ENCODE measurements at regions not wholly inside any gene's neighbourhood (a gene's known extent, or its start where the extent isn't known, plus 50 kb on each side); places are given as distances from the start of the nearest gene placed in this dataset.

- Histone ChIP-seq H3K27ac (ENCODE audit: low read depth, low read length) (no peak overlapping the region), H3K9me3 (ENCODE audit: control insufficient read depth, insufficient read depth, low read depth, low read length) (0 out of 2 replicates have a peak, but pooled peaks cover 2% of the 10 kb centered on the region), H3K4me3 (ENCODE audit: low read depth, low read length) (no peak overlapping the region), H3K36me3 (ENCODE audit: control insufficient read depth, insufficient read depth, low read length) (no peaks in the 10 kb centered on the region), H3K4me1 (ENCODE audit: control insufficient read depth, insufficient read depth, low read length) (no peaks in the 10 kb centered on the region), H3K27me3 (ENCODE audit: control insufficient read depth, insufficient read depth, low read length) (no peaks in the 10 kb centered on the region), H3K9ac (ENCODE audit: low read length) (no peak overlapping the region)
Measured at GRCh38 chr10:36248304-36248981, 606.3 kb upstream of the FZD8 start.

- H3K27me3 ChIP-seq (ENCODE audit: control insufficient read depth, insufficient read depth, low read length) = no peaks in the 10 kb centered on the region
- no peaks in the 10 kb centered on the region for H3K4me1 ChIP-seq (ENCODE audit: control insufficient read depth, insufficient read depth, low read length)
- no peak overlapping the region for H3K9ac ChIP-seq (ENCODE audit: low read length)
- H3K9me3 ChIP-seq (ENCODE audit: control insufficient read depth, insufficient read depth, low read depth, low read length) = 0 out of 2 replicates have a peak, but pooled peaks cover 2% of the 10 kb centered on the region
- H3K36me3 ChIP-seq (ENCODE audit: control insufficient read depth, insufficient read depth, low read length) = no peaks in the 10 kb centered on the region
- H3K27ac ChIP-seq (ENCODE audit: low read depth, low read length) = no peak overlapping the region
- no peak overlapping the region for H3K4me3 ChIP-seq (ENCODE audit: low read depth, low read length)
Measured at GRCh38 chr10:36247478-36247877, 605.4 kb upstream of the FZD8 start.

GRCh38 chr10:36236931-36237330 lies 594.8 kb upstream of the FZD8 start:
- no peak overlapping the region for H3K9ac ChIP-seq (ENCODE audit: low read length)
- H3K4me1 ChIP-seq (ENCODE audit: control insufficient read depth, insufficient read depth, low read length) = no peaks in the 10 kb centered on the region
- no peaks in the 10 kb centered on the region for H3K9me3 ChIP-seq (ENCODE audit: control insufficient read depth, insufficient read depth, low read depth, low read length)
- no peak overlapping the region for H3K27ac ChIP-seq (ENCODE audit: low read depth, low read length)
- no peaks in the 10 kb centered on the region for H3K36me3 ChIP-seq (ENCODE audit: control insufficient read depth, insufficient read depth, low read length)
- no peak overlapping the region for H3K4me3 ChIP-seq (ENCODE audit: low read depth, low read length)
- H3K27me3 ChIP-seq (ENCODE audit: control insufficient read depth, insufficient read depth, low read length) = no peaks in the 10 kb centered on the region

GRCh38 chr10:36236341-36236740 lies 594.2 kb upstream of the FZD8 start:
- H3K27me3 ChIP-seq (ENCODE audit: control insufficient read depth, insufficient read depth, low read length) = no peaks in the 10 kb centered on the region
- H3K4me3 ChIP-seq (ENCODE audit: low read depth, low read length) = no peak overlapping the region
- H3K4me1 ChIP-seq (ENCODE audit: control insufficient read depth, insufficient read depth, low read length) = no peaks in the 10 kb centered on the region
- no peak overlapping the region for H3K9ac ChIP-seq (ENCODE audit: low read length)
- no peak overlapping the region for H3K27ac ChIP-seq (ENCODE audit: low read depth, low read length)
- no peaks in the 10 kb centered on the region for H3K36me3 ChIP-seq (ENCODE audit: control insufficient read depth, insufficient read depth, low read length)
- H3K9me3 ChIP-seq (ENCODE audit: control insufficient read depth, insufficient read depth, low read depth, low read length) = no peaks in the 10 kb centered on the region

- no peak overlapping the region for H3K4me3 ChIP-seq (ENCODE audit: low read depth, low read length)
- no peaks in the 10 kb centered on the region for H3K36me3 ChIP-seq (ENCODE audit: control insufficient read depth, insufficient read depth, low read length)
- H3K4me1 ChIP-seq (ENCODE audit: control insufficient read depth, insufficient read depth, low read length) = no peaks in the 10 kb centered on the region
Measured at GRCh38 chr10:36232935-36233334, 590.8 kb upstream of the FZD8 start.

GRCh38 chr10:36224431-36224985 lies 582.4 kb upstream of the FZD8 start:
- H3K27ac ChIP-seq (ENCODE audit: low read depth, low read length) = no peak overlapping the region
- no peaks in the 10 kb centered on the region for H3K27me3 ChIP-seq (ENCODE audit: control insufficient read depth, insufficient read depth, low read length)
- no peaks in the 10 kb centered on the region for H3K36me3 ChIP-seq (ENCODE audit: control insufficient read depth, insufficient read depth, low read length)
- H3K4me3 ChIP-seq (ENCODE audit: low read depth, low read length) = no peak overlapping the region
- H3K4me1 ChIP-seq (ENCODE audit: control insufficient read depth, insufficient read depth, low read length) = no peaks in the 10 kb centered on the region
- no peaks in the 10 kb centered on the region for H3K9me3 ChIP-seq (ENCODE audit: control insufficient read depth, insufficient read depth, low read depth, low read length)
- H3K9ac ChIP-seq (ENCODE audit: low read length) = no peak overlapping the region

More at GRCh38 chr10:36232935-36233334, 590.8 kb upstream of the FZD8 start:
- Histone ChIP-seq H3K27ac (ENCODE audit: low read depth, low read length) (no peak overlapping the region), H3K27me3 (ENCODE audit: control insufficient read depth, insufficient read depth, low read length) (no peaks in the 10 kb centered on the region), H3K9me3 (ENCODE audit: control insufficient read depth, insufficient read depth, low read depth, low read length) (no peaks in the 10 kb centered on the region), H3K9ac (ENCODE audit: low read length) (no peak overlapping the region)

GRCh38 chr10:36221101-36221500 lies 579.0 kb upstream of the FZD8 start:
- no peak overlapping the region for H3K4me3 ChIP-seq (ENCODE audit: low read depth, low read length)
- H3K4me1 ChIP-seq (ENCODE audit: control insufficient read depth, insufficient read depth, low read length) = no peaks in the 10 kb centered on the region
- no peak overlapping the region for H3K27ac ChIP-seq (ENCODE audit: low read depth, low read length)
- no peaks in the 10 kb centered on the region for H3K27me3 ChIP-seq (ENCODE audit: control insufficient read depth, insufficient read depth, low read length)
- no peak overlapping the region for H3K9ac ChIP-seq (ENCODE audit: low read length)
- H3K36me3 ChIP-seq (ENCODE audit: control insufficient read depth, insufficient read depth, low read length) = no peaks in the 10 kb centered on the region
- H3K9me3 ChIP-seq (ENCODE audit: control insufficient read depth, insufficient read depth, low read depth, low read length) = no peaks in the 10 kb centered on the region

GRCh38 chr10:36220151-36220550 lies 578.1 kb upstream of the FZD8 start:
- no peaks in the 10 kb centered on the region for H3K4me1 ChIP-seq (ENCODE audit: control insufficient read depth, insufficient read depth, low read length)
- H3K9me3 ChIP-seq (ENCODE audit: control insufficient read depth, insufficient read depth, low read depth, low read length) = no peaks in the 10 kb centered on the region
- no peak overlapping the region for H3K9ac ChIP-seq (ENCODE audit: low read length)
- H3K27me3 ChIP-seq (ENCODE audit: control insufficient read depth, insufficient read depth, low read length) = no peaks in the 10 kb centered on the region
- H3K4me3 ChIP-seq (ENCODE audit: low read depth, low read length) = no peak overlapping the region
- no peak overlapping the region for H3K27ac ChIP-seq (ENCODE audit: low read depth, low read length)
- no peaks in the 10 kb centered on the region for H3K36me3 ChIP-seq (ENCODE audit: control insufficient read depth, insufficient read depth, low read length)

GRCh38 chr10:36211856-36212255 lies 569.8 kb upstream of the FZD8 start:
- Histone ChIP-seq H3K27me3 (ENCODE audit: control insufficient read depth, insufficient read depth, low read length) (no peaks in the 10 kb centered on the region), H3K4me3 (ENCODE audit: low read depth, low read length) (no peak overlapping the region), H3K9me3 (ENCODE audit: control insufficient read depth, insufficient read depth, low read depth, low read length) (no peaks in the 10 kb centered on the region)

GRCh38 chr10:36209480-36209879 lies 567.4 kb upstream of the FZD8 start:
- Histone ChIP-seq H3K9ac (ENCODE audit: low read length) (no peak overlapping the region), H3K4me1 (ENCODE audit: control insufficient read depth, insufficient read depth, low read length) (no peaks in the 10 kb centered on the region), H3K4me3 (ENCODE audit: low read depth, low read length) (no peak overlapping the region), H3K9me3 (ENCODE audit: control insufficient read depth, insufficient read depth, low read depth, low read length) (no peaks in the 10 kb centered on the region), H3K27me3 (ENCODE audit: control insufficient read depth, insufficient read depth, low read length) (no peaks in the 10 kb centered on the region), H3K36me3 (ENCODE audit: control insufficient read depth, insufficient read depth, low read length) (no peaks in the 10 kb centered on the region), H3K27ac (ENCODE audit: low read depth, low read length) (no peak overlapping the region)

More at GRCh38 chr10:36211856-36212255, 569.8 kb upstream of the FZD8 start:
- no peak overlapping the region for H3K9ac ChIP-seq (ENCODE audit: low read length)
- no peaks in the 10 kb centered on the region for H3K36me3 ChIP-seq (ENCODE audit: control insufficient read depth, insufficient read depth, low read length)
- no peaks in the 10 kb centered on the region for H3K4me1 ChIP-seq (ENCODE audit: control insufficient read depth, insufficient read depth, low read length)
- H3K27ac ChIP-seq (ENCODE audit: low read depth, low read length) = no peak overlapping the region

- Histone ChIP-seq H3K9ac (ENCODE audit: low read length) (no peak overlapping the region), H3K27ac (ENCODE audit: low read depth, low read length) (no peak overlapping the region), H3K36me3 (ENCODE audit: control insufficient read depth, insufficient read depth, low read length) (no peaks in the 10 kb centered on the region), H3K27me3 (ENCODE audit: control insufficient read depth, insufficient read depth, low read length) (no peaks in the 10 kb centered on the region), H3K4me1 (ENCODE audit: control insufficient read depth, insufficient read depth, low read length) (no peaks in the 10 kb centered on the region), H3K4me3 (ENCODE audit: low read depth, low read length) (no peak overlapping the region), H3K9me3 (ENCODE audit: control insufficient read depth, insufficient read depth, low read depth, low read length) (peaks cover 5% of the 10 kb centered on the region)
Measured at GRCh38 chr10:36202881-36203280, 560.8 kb upstream of the FZD8 start.

All from HUES6 (cell line).